SHP77 (cell line): ENCODE measurements at regions not wholly inside any gene's neighbourhood (a gene's known extent, or its start where the extent isn't known, plus 50 kb on each side); places are given as distances from the start of the nearest gene placed in this dataset.
"Not testable (repeated sequence)": the region's sequence is repeated elsewhere in the genome, so short reads cannot be mapped to it uniquely, and the experiment has no call there.

ENCODE experiments used
- DNase-seq, 2 experiments: peaks; one replicate each; lab custom pipeline; 2025; lab: John Stamatoyannopoulos, UW

- no peak for DNase-seq
These were observed 62.0 kb downstream of the CAVIN4 start for GRCh38 chr9:100639854-100640253.

GRCh38 chr9:100640447-100641050 lies 62.7 kb downstream of the CAVIN4 start:
- DNase-seq = no peak

- no peak for DNase-seq
These were observed 63.3 kb downstream of the CAVIN4 start for GRCh38 chr9:100641166-100641565.

GRCh38 chr9:100652850-100653249 lies 75.0 kb downstream of the CAVIN4 start:
- no peak for DNase-seq

GRCh38 chr9:100653643-100654334 lies 75.9 kb downstream of the CAVIN4 start:
- DNase-seq = no peak

GRCh38 chr9:100656851-100657250 lies 79.0 kb downstream of the CAVIN4 start:
- DNase-seq = not testable (repeated sequence)

- no peak for DNase-seq
These were observed 83.8 kb downstream of the CAVIN4 start for GRCh38 chr9:100661668-100662067.

GRCh38 chr9:100662122-100662521 lies 84.2 kb downstream of the CAVIN4 start:
- no peak for DNase-seq

GRCh38 chr9:100667448-100667847 lies 89.6 kb downstream of the CAVIN4 start:
- no peak for DNase-seq

GRCh38 chr9:100668024-100668423 lies 90.1 kb downstream of the CAVIN4 start:
- DNase-seq = no peak

GRCh38 chr9:100669968-100670367 lies 92.1 kb downstream of the CAVIN4 start:
- no peak for DNase-seq

GRCh38 chr9:100670719-100671118 lies 92.8 kb downstream of the CAVIN4 start:
- no peak for DNase-seq

GRCh38 chr9:100671898-100672297 lies 94.0 kb downstream of the CAVIN4 start:
- DNase-seq = no peak

- no peak for DNase-seq
These were observed 95.4 kb downstream of the CAVIN4 start for GRCh38 chr9:100673249-100673648.

- DNase-seq = no peak
These were observed 96.7 kb downstream of the CAVIN4 start for GRCh38 chr9:100674419-100675122.

- DNase-seq = no peak
These were observed 102.0 kb downstream of the CAVIN4 start for GRCh38 chr9:100679834-100680233.

- no peak for DNase-seq
These were observed 108.5 kb downstream of the CAVIN4 start for GRCh38 chr9:100686420-100686819.

- DNase-seq = no peak
These were observed 111.8 kb downstream of the CAVIN4 start for GRCh38 chr9:100689635-100690034.

GRCh38 chr9:100690438-100690837 lies 112.6 kb downstream of the CAVIN4 start:
- peak; percentile 36 to 58 for DNase-seq

GRCh38 chr9:100697339-100697738 lies 119.5 kb downstream of the CAVIN4 start:
- no peak for DNase-seq

- DNase-seq = no peak
These were observed 121.1 kb downstream of the CAVIN4 start for GRCh38 chr9:100698945-100699344.

GRCh38 chr9:100699668-100700067 lies 121.8 kb downstream of the CAVIN4 start:
- no peak for DNase-seq

GRCh38 chr9:100700689-100701318 lies 122.9 kb downstream of the CAVIN4 start:
- DNase-seq = peak in 1 of 2 experiments; percentile 38
